ENCODE measurements at regions not wholly inside any gene's neighbourhood (a gene's known extent, or its start where the extent isn't known, plus 50 kb on each side); places are given as distances from the start of the nearest gene placed in this dataset.

DNA sequence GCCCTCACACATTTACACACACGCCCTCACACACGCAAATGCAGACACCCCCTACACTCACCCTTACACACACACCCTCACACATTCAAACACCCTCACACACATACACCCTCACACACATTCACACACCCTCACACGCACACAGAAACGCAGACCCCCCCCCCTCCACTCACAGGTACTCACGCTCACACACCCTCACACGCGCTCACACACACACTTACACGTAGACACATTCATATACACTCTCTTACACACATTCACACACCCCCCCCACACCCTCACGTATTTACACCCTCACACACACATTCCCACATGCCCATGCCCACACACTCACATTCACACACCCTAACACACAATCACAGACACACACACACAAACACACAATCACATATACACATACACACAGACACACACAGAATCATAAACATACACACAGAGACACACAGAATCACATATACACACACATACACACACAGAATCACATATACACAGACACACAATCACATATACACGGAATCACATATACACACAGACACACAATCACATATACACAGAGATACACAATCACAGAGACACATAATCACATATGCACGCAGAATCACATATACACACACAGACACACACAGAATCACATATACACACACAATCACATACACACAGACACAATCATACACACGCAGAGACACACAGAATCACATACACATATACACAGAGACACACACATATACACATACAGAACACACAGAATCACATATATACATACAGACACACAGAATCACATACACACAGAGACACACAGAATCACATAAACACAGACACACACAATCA is 250.1 kb upstream of the RPL38 start:
- Histone ChIP-seq H3K27ac (ENCODE audit: low read length) (no peak overlapping the region), H3K27me3 (ENCODE audit: control insufficient read depth, insufficient read depth, low read length) (peaks cover 7% of the 10 kb centered on the region), H3K4me3 (ENCODE audit: low read length) (no peak overlapping the region), H3K36me3 (ENCODE audit: control insufficient read depth, insufficient read depth, low read length) (no peaks in the 10 kb centered on the region), H3K9me3 (ENCODE audit: control insufficient read depth, insufficient read depth, low read length) (no peaks in the 10 kb centered on the region), H3K4me1 (ENCODE audit: control insufficient read depth, insufficient read depth, low read length) (peaks cover 13% of the 10 kb centered on the region)
- H3K27ac Mint-ChIP-seq: no peak overlapping the region
- H3K4me3 Mint-ChIP-seq: no peak overlapping the region
- H3K27me3 Mint-ChIP-seq (ENCODE audit: low read depth in 2 of 2): no peaks in the 10 kb centered on the region
- no peaks in the 10 kb centered on the region for H3K4me1 Mint-ChIP-seq
- no peak for DNase-seq
- no peak for TF ChIP-seq CTCF (IDR thresholded peaks at IDR 0.05)
- 63% methylated on average over 12 of the region's 12 CpGs for WGBS (ENCODE audit: insufficient coverage)
- H3K36me3 Mint-ChIP-seq: no peaks in the 10 kb centered on the region
- intact Hi-C loops (cut with micrococcal nuclease): loop anchor here (5.0 kb wide), 1 partner anchor 131 kb away; no protein-coding TSS in a partner anchor
- ATAC-seq: peak; percentile 11 to 16 (median 11)
- H3K9me3 Mint-ChIP-seq: no peaks in the 10 kb centered on the region

DNA sequence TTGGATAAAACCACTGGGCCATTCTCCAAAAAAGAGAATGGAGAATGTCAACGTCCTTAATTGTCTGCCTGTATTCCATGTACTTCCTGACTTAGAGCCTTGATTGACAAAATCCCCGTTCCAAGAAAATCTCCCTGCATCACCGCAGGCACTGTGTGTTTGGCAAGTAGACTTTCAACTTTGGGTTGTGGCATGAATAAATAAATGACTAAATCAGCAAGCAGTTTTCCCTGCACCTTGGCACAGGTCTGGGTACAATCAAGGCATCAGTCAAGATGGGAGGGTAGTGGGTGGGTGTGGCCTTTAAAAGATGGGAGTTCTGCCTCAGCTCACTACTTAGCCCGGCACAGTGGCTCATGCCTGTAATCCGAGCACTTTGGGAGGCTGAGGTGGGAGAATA is 248.5 kb upstream of the RPL38 start:
- intact Hi-C loops (cut with micrococcal nuclease): loop anchor here (5.0 kb wide), 2 partner anchors 133 to 313 kb away; partner anchors contain the start of gene SDK2
- H3K27me3 Mint-ChIP-seq (ENCODE audit: low read depth in 2 of 2): no peaks in the 10 kb centered on the region
- H3K36me3 Mint-ChIP-seq: no peaks in the 10 kb centered on the region
- no peaks in the 10 kb centered on the region for H3K9me3 Mint-ChIP-seq
- no peak for DNase-seq
- H3K27me3 ChIP-seq (ENCODE audit: control insufficient read depth, insufficient read depth, low read length): peaks cover 7% of the 10 kb centered on the region
- no peaks in the 10 kb centered on the region for H3K9me3 ChIP-seq (ENCODE audit: control insufficient read depth, insufficient read depth, low read length)
- WGBS (ENCODE audit: insufficient coverage): 77% methylated on average over 5 of the region's 5 CpGs
- no peak overlapping the region for H3K4me3 ChIP-seq (ENCODE audit: low read length)
- ATAC-seq: no peak
- no peak overlapping the region for H3K4me3 Mint-ChIP-seq
- no peak for TF ChIP-seq CTCF (IDR thresholded peaks at IDR 0.05)
- no peaks in the 10 kb centered on the region for H3K36me3 ChIP-seq (ENCODE audit: control insufficient read depth, insufficient read depth, low read length)
- no peak overlapping the region for H3K27ac ChIP-seq (ENCODE audit: low read length)
- H3K4me1 Mint-ChIP-seq: no peaks in the 10 kb centered on the region
- no peak overlapping the region for H3K27ac Mint-ChIP-seq
- H3K4me1 ChIP-seq (ENCODE audit: control insufficient read depth, insufficient read depth, low read length): peaks cover 13% of the 10 kb centered on the region

GRCh38 chr17:73955616-73956015 is 247.9 kb upstream of the RPL38 start:
- H3K36me3 Mint-ChIP-seq: no peaks in the 10 kb centered on the region

More at GRCh38 chr17:73955616-73956015, 247.9 kb upstream of the RPL38 start:
- H3K4me3 Mint-ChIP-seq: no peak overlapping the region
- H3K27ac ChIP-seq (ENCODE audit: low read length): no peak overlapping the region
- no peaks in the 10 kb centered on the region for H3K27me3 Mint-ChIP-seq (ENCODE audit: low read depth in 2 of 2)
- WGBS (ENCODE audit: insufficient coverage): 86% methylated on average over 5 of the region's 5 CpGs
- no peak for TF ChIP-seq CTCF (IDR thresholded peaks at IDR 0.05)
- intact Hi-C loops (cut with micrococcal nuclease): loop anchor here (1.0 to 5.0 kb wide), 2 partner anchors 313 to 526 kb away; partner anchors contain the start of gene SDK2
- ATAC-seq (no peak), DNase-seq (no peak)
- H3K27ac Mint-ChIP-seq: no peak overlapping the region
- peaks cover 7% of the 10 kb centered on the region for H3K27me3 ChIP-seq (ENCODE audit: control insufficient read depth, insufficient read depth, low read length)
- no peak overlapping the region for H3K4me3 ChIP-seq (ENCODE audit: low read length)
- no peaks in the 10 kb centered on the region for H3K4me1 Mint-ChIP-seq
- peaks cover 13% of the 10 kb centered on the region for H3K4me1 ChIP-seq (ENCODE audit: control insufficient read depth, insufficient read depth, low read length)
- H3K9me3 Mint-ChIP-seq: no peaks in the 10 kb centered on the region
- no peaks in the 10 kb centered on the region for H3K9me3 ChIP-seq (ENCODE audit: control insufficient read depth, insufficient read depth, low read length)
- no peaks in the 10 kb centered on the region for H3K36me3 ChIP-seq (ENCODE audit: control insufficient read depth, insufficient read depth, low read length)
